BJ (cell line): ENCODE measurements at regions not wholly inside any gene's neighbourhood (a gene's known extent, or its start where the extent isn't known, plus 50 kb on each side); places are given as distances from the start of the nearest gene placed in this dataset.

ENCODE experiments used
- CTCF ChIA-PET: fragments of 350-600 bp; formaldehyde crosslinking; extraction: SDS; loops from one replicate; lab custom pipeline; 2021; ENCODE audit warnings: antibody characterized with exemption, inconsistent platforms; lab: Yijun Ruan, JAX
- POLR2A ChIA-PET: fragments of 300-600 bp; sonication (Branson Sonifier 250); formaldehyde crosslinking; extraction: SDS; loops from one replicate; lab custom pipeline; 2021; ENCODE audit warnings: antibody characterized with exemption; lab: Charles Lee
- DNase-seq: peaks from one replicate; pipeline ENCODE4 v3.0.0-alpha.2; 2011; ENCODE audit warnings: low read depth
- H3K27me3 ChIP-seq: 2 replicates; pipeline ENCODE4 v1.6.0; 2011; ENCODE audit warnings: low read length; ENCODE audit not compliant: control insufficient read depth, insufficient read depth
- H3K36me3 ChIP-seq: 2 replicates; pipeline ENCODE4 v1.5.1; 2011; ENCODE audit warnings: low read length; ENCODE audit not compliant: control insufficient read depth, insufficient read depth
- H3K4me3 ChIP-seq: 2 replicates; pipeline ENCODE4 v1.5.1; 2011; ENCODE audit warnings: low read depth, mild to moderate bottlenecking, control low read depth, low read length
- TF ChIP-seq, protein P1 (sequence below): IDR thresholded peaks from 2 replicates; pipeline ENCODE4 v1.5.1; 2011; ENCODE audit warnings: low read depth, mild to moderate bottlenecking, control low read depth, inconsistent platforms, low read length, moderate library complexity; ENCODE audit not compliant: insufficient read depth

DNA sequence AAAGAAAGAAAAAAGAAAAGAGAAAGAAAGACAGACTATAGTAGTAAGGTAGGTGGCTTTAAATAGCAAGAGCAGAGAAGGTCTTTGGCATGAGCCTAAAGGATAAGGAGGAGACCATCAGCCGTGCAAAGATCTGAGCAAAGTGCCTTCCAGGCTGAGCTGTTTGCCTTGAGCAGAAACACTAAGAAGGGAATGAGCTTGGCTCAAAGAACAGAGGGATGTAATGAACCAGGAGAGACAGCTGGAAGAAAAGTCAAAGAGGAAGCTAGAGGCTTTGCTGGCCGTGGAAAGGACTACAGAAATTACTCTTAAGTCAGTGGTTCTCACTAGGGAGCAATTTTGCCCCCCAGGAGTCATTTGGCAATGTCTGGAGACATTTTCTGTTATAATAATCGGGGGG lies 228.6 kb downstream of the FGFR2 start:
- TF ChIP-seq, protein P1, sequence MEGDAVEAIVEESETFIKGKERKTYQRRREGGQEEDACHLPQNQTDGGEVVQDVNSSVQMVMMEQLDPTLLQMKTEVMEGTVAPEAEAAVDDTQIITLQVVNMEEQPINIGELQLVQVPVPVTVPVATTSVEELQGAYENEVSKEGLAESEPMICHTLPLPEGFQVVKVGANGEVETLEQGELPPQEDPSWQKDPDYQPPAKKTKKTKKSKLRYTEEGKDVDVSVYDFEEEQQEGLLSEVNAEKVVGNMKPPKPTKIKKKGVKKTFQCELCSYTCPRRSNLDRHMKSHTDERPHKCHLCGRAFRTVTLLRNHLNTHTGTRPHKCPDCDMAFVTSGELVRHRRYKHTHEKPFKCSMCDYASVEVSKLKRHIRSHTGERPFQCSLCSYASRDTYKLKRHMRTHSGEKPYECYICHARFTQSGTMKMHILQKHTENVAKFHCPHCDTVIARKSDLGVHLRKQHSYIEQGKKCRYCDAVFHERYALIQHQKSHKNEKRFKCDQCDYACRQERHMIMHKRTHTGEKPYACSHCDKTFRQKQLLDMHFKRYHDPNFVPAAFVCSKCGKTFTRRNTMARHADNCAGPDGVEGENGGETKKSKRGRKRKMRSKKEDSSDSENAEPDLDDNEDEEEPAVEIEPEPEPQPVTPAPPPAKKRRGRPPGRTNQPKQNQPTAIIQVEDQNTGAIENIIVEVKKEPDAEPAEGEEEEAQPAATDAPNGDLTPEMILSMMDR, result no peak
- ChIA-PET CTCF (no interaction called here), POLR2A (no interaction called here)
- DNase-seq, result no peak
- Histone ChIP-seq H3K4me3 (no peak overlapping the region), H3K36me3 (no peaks in the 10 kb centered on the region), H3K27me3 (no peaks in the 10 kb centered on the region)

GRCh38 chr10:121371836-121372235 lies 226.4 kb downstream of the FGFR2 start:
- no peak for DNase-seq
- TF ChIP-seq, protein P1, result no peak

DNA sequence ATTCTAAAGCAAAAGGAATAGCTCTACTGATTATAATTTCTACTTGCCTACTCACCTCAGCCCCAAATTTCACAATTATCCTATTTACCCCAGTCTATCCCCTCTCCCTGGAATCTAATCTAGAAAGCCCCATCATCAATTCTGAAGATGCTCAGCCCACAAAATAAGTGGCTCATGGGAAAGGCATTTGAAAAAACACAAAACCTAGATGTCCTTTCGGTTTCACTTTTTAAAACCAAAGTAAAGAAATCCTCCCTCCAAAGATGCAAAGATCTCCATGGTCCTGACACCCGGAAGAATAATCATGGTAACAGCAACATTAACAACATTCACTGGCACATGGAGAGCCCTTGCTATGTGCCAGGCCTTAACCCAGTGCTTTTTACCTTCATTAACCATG lies 224.8 kb downstream of the FGFR2 start:
- no peaks in the 10 kb centered on the region for H3K36me3 ChIP-seq
- CTCF ChIA-PET, result no interaction called here
- POLR2A ChIA-PET, result no interaction called here
- DNase-seq, result no peak
- TF ChIP-seq, protein P1, result no peak
- H3K27me3 ChIP-seq, result no peaks in the 10 kb centered on the region
- H3K4me3 ChIP-seq, result no peak overlapping the region

More at GRCh38 chr10:121371836-121372235, 226.4 kb downstream of the FGFR2 start:
- no peaks in the 10 kb centered on the region for H3K36me3 ChIP-seq
- POLR2A ChIA-PET, result no interaction called here
- CTCF ChIA-PET, result no interaction called here
- no peak overlapping the region for H3K4me3 ChIP-seq
- no peaks in the 10 kb centered on the region for H3K27me3 ChIP-seq

DNA sequence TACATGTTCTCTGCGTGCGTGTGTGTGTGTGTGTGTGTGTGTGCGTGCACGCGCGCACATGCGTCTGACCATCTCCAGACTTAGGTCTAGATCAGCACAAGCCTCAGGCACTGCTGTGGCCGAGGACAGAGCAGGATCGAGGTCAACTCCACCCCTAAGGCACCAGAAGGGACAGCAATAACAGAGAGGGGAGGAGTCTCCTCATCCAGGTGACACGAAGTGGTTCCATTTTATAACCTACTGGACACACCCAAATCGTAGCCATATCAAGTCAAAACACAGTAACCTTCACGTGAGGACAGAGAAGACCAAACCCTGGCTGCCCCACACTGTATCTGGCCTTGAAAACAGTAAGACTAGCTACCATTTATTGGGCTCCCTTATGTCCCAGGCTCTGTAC lies 224.1 kb downstream of the FGFR2 start:
- ChIA-PET POLR2A (no interaction called here), CTCF (no interaction called here)
- TF ChIP-seq, protein P1, result no peak

GRCh38 chr10:121375172-121375571 lies 223.1 kb downstream of the FGFR2 start:
- no peaks in the 10 kb centered on the region for H3K36me3 ChIP-seq
- TF ChIP-seq, protein P1, result no peak
- H3K27me3 ChIP-seq, result no peaks in the 10 kb centered on the region
- no peak overlapping the region for H3K4me3 ChIP-seq
- CTCF ChIA-PET, result no interaction called here
- no peak for DNase-seq
- POLR2A ChIA-PET, result no interaction called here

More for the DNA sequence above, 224.1 kb downstream of the FGFR2 start:
- DNase-seq, result no peak
- Histone ChIP-seq H3K27me3 (no peaks in the 10 kb centered on the region), H3K4me3 (no peak overlapping the region), H3K36me3 (no peaks in the 10 kb centered on the region)
